WERI-Rb-1 (cell line): ENCODE measurements at regions not wholly inside any gene's neighbourhood (a gene's known extent, or its start where the extent isn't known, plus 50 kb on each side); places are given as distances from the start of the nearest gene placed in this dataset.

Source experiments
- DNase-seq: peaks from one replicate; pipeline ENCODE4 v3.0.0-alpha.2; 2020
- H3K27ac ChIP-seq: fragments of 250-450 bp; sonication (Bioruptor Pico); 2 replicates; pipeline ENCODE4 v1.5.1; 2020; ENCODE audit warnings: mild to moderate bottlenecking, moderate library complexity
- H3K27me3 ChIP-seq: fragments of 250-450 bp; sonication (Bioruptor Pico); 2 replicates; pipeline ENCODE4 v1.5.1; 2021; ENCODE audit warnings: mild to moderate bottlenecking, low read depth, moderate library complexity; ENCODE audit not compliant: insufficient read depth, severe bottlenecking
- H3K36me3 ChIP-seq: fragments of 250-450 bp; sonication (Bioruptor Pico); 2 replicates; pipeline ENCODE4 v1.5.1; 2020; ENCODE audit warnings: mild to moderate bottlenecking, moderate library complexity
- H3K4me3 ChIP-seq: 2 replicates; pipeline ENCODE4 v1.5.1; 2011; ENCODE audit warnings: low read depth, mild to moderate bottlenecking, control low read depth, low read length
- H3K9me3 ChIP-seq: fragments of 250-450 bp; sonication (Bioruptor Pico); 2 replicates; pipeline ENCODE4 v1.5.1; 2021; ENCODE audit warnings: mild to moderate bottlenecking, moderate library complexity; ENCODE audit not compliant: severe bottlenecking
- TF ChIP-seq, protein P1 (sequence below): IDR thresholded peaks from 2 replicates; pipeline ENCODE4 v1.5.1; 2011; ENCODE audit warnings: low read depth, mild to moderate bottlenecking, control low read depth, inconsistent platforms, low read length

DNA sequence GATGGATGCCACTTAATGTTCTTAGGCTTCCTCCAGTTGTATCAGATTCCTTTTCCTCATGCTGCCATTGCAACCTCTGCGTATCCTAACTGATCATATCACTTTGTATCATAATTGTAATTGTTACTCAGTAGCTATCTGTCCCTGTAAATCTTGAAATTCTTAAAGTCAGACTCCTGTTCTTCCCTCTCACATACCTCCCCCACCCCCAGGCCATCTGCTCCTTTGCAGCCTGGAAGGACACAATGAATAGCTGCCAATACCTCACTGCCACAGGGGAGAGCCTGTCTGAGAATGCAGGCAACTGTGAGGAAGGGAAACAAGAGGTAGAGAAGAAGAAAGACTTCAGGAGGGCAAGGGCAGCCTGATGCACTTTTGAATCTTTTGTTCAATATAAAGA is 228.5 kb downstream of the ENC1 start:
- Histone ChIP-seq H3K9me3 (no peaks in the 10 kb centered on the region), H3K27me3 (no peaks in the 10 kb centered on the region), H3K27ac (peak overlapping the region; percentile 81), H3K4me3 (no peak overlapping the region), H3K36me3 (no peaks in the 10 kb centered on the region)
- DNase-seq: peak; percentile 91
- TF ChIP-seq, protein P1, sequence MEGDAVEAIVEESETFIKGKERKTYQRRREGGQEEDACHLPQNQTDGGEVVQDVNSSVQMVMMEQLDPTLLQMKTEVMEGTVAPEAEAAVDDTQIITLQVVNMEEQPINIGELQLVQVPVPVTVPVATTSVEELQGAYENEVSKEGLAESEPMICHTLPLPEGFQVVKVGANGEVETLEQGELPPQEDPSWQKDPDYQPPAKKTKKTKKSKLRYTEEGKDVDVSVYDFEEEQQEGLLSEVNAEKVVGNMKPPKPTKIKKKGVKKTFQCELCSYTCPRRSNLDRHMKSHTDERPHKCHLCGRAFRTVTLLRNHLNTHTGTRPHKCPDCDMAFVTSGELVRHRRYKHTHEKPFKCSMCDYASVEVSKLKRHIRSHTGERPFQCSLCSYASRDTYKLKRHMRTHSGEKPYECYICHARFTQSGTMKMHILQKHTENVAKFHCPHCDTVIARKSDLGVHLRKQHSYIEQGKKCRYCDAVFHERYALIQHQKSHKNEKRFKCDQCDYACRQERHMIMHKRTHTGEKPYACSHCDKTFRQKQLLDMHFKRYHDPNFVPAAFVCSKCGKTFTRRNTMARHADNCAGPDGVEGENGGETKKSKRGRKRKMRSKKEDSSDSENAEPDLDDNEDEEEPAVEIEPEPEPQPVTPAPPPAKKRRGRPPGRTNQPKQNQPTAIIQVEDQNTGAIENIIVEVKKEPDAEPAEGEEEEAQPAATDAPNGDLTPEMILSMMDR: no peak

DNA sequence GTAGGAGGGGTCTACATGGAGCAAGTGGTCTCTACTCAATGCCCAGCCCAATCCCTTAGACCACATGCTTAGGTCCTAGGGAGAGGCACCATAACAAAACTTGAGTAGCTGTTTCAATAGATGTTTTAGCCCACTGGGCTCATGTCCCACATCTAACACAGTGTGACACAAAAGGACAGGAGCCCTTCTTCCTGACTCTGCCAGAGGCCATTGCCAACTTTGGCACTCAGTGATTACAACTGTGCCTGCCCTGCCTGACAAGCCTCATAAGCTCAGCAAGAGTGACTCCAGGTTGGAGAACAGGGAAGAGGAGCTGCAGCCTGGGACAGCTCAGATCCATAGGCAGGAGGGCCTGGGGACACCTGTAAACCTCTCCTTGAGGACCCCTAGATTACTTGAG is 230.8 kb downstream of the ENC1 start:
- Histone ChIP-seq H3K27me3 (no peaks in the 10 kb centered on the region), H3K9me3 (no peaks in the 10 kb centered on the region), H3K27ac (no peak overlapping the region), H3K4me3 (no peak overlapping the region), H3K36me3 (no peaks in the 10 kb centered on the region)
- no peak for DNase-seq
- TF ChIP-seq, protein P1: no peak

DNA sequence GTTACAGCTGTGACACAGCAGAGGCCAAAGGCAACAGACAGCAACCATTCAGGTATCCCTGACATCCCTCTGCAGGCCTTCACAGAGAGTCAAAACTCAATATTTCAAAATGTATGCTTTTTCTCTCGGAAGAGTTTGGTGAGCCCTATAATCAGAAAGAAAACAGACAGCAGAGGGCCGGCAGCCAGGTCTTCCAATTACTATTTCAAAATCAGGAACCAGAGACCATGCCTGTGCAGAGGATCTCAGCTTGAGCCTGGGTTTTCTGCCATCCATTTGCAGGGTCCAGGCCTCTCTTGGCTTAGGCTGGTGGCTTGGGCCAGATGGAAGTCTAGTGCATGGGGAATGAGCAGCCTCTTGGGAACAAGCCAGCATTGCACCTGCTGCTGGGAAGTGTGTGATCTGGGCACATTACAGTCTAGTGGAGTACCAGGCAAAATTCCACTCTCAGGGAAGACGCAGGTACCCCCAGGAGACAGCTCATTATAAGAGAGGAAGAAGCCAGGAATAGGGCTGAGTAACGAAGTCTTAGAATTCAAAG is 231.3 kb downstream of the ENC1 start:
- Histone ChIP-seq H3K36me3 (no peaks in the 10 kb centered on the region), H3K27me3 (no peaks in the 10 kb centered on the region), H3K27ac (no peak overlapping the region), H3K4me3 (no peak overlapping the region), H3K9me3 (no peaks in the 10 kb centered on the region)
- DNase-seq: no peak
- TF ChIP-seq, protein P1: no peak

DNA sequence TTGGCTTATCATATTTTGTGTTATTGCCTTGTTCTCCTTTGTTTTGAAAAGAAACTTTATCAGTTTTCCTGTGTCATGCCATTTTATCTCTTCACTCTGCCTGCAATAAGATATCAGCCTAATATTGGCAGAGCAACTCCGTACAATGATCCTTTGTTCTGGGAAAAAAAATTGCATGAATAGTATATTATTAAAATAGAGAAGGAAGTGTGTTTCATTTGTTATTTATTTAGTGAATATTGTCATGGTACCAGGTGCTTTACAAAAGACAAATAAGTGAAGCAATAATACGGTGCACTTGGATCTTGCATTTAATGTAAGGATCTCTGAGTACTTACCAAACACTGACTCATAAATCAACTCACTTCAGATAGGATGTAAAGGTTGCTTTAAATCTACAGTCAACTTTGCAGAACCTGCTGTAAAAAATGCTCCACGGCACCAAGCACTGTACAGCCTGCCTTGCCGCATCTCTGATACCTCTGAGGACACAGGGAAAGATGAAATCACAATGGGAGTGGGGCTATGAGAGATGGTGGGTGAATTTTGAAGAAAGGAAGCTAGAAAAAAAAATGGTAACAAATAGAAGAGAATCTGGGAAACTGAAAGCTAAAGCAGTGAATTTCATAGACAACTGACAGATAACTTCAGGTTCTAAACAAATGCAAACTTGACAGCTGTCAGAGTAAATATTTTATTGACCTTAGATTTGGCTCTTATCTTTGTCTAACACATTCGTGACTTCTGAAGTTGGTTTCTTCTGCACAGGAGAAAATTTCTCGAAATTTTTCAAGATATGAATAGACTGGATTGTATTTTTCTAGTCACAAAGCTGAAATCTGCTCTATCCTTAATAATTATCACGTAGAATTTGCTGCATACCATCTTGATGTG is 232.1 kb downstream of the ENC1 start:
- DNase-seq: no peak
- no peak overlapping the region for H3K27ac ChIP-seq
- TF ChIP-seq, protein P1: no peak

DNA sequence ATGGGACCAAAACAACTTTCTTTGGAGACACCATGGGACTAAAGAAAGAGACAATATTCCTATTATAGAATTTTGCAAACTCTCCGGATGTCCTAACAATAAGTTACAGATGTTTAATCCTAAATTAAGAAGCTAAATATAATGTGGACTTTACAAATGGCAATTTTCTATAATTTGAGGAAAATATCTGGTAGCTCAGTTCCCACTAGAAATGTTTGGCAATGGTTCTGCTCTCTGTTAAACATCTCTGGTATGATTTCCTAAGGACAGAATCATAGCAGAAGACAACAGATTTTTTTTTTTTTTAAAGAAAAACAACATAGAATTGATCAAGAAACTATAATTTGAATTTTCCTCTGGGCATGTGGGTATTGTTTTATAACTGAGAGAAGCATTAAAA is 232.8 kb downstream of the ENC1 start:
- Histone ChIP-seq H3K27ac (no peak overlapping the region), H3K36me3 (no peaks in the 10 kb centered on the region)
- TF ChIP-seq, protein P1: no peak

More for the DNA sequence above, 232.1 kb downstream of the ENC1 start:
- H3K27me3 ChIP-seq: no peaks in the 10 kb centered on the region
- no peak overlapping the region for H3K4me3 ChIP-seq
- no peaks in the 10 kb centered on the region for H3K9me3 ChIP-seq
- no peaks in the 10 kb centered on the region for H3K36me3 ChIP-seq

DNA sequence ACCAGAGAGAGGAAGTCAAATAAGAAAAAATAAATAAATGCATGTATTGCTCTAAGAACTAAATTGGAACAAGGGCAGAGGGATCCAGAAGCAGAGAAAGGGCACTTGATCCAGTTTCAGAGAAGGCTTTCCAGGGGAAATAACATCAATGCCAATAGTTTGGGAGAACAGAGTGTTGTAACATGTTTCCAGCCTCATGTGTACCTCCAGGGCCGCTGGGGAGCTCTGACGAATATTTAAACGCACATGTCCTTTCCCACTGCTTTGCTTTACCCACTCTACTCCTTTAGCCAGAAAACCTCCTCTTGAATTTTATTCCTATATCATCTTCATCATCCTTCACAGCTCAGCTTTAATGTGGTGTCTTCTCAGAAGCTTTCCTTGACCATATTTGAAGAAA is 233.7 kb downstream of the ENC1 start:
- Histone ChIP-seq H3K36me3 (no peaks in the 10 kb centered on the region), H3K9me3 (no peaks in the 10 kb centered on the region), H3K4me3 (no peak overlapping the region), H3K27me3 (no peaks in the 10 kb centered on the region), H3K27ac (no peak overlapping the region)
- no peak for DNase-seq
- TF ChIP-seq, protein P1: no peak

More for the DNA sequence above, 232.8 kb downstream of the ENC1 start:
- Histone ChIP-seq H3K27me3 (no peaks in the 10 kb centered on the region), H3K9me3 (no peaks in the 10 kb centered on the region), H3K4me3 (no peak overlapping the region)
- DNase-seq: no peak
